GM23338 (cell line): ENCODE measurements at regions not wholly inside any gene's neighbourhood (a gene's known extent, or its start where the extent isn't known, plus 50 kb on each side); places are given as distances from the start of the nearest gene placed in this dataset.

Source experiments
- CREB1 ChIP-seq: fragments of 250-450 bp; sonication (Bioruptor Pico); IDR thresholded peaks from 2 replicates; pipeline ENCODE4 v1.5.0; 2020; ENCODE audit warnings: low read depth, mild to moderate bottlenecking, moderate library complexity
- CTCF ChIP-seq, 2 experiments: fragments of 200-600 bp in 1 of 2; sonication (generic) in 1 of 2; conservative IDR thresholded peaks; 2 replicates each; pipeline versions ENCODE4 v1.5.1 to v1.6.1; 2016 to 2017; ENCODE audit warnings: antibody characterized with exemption in 2 of 2, low read depth in 2 of 2, mild to moderate bottlenecking in 2 of 2, moderate library complexity in 1 of 2
- EZH2 ChIP-seq: fragments of 200-600 bp; sonication (generic); IDR thresholded peaks from one replicate; pipeline ENCODE4 v1.8.0; 2017; ENCODE audit warnings: antibody characterized with exemption, mild to moderate bottlenecking, low read depth; ENCODE audit not compliant: unreplicated experiment
- EZH2phosphoT487 ChIP-seq: fragments of 200-600 bp; sonication (generic); IDR thresholded peaks from one replicate; pipeline ENCODE4 v1.8.1; 2018; ENCODE audit warnings: antibody characterized with exemption; ENCODE audit not compliant: unreplicated experiment
- POLR2AphosphoS5 ChIP-seq: IDR thresholded peaks from 2 replicates; pipeline ENCODE4 v1.6.1; 2016; ENCODE audit warnings: antibody characterized with exemption, low read depth
- REST ChIP-seq: IDR thresholded peaks from one replicate; pipeline ENCODE4 v1.6.1; 2018; ENCODE audit warnings: antibody characterized with exemption; ENCODE audit not compliant: unreplicated experiment
- STAT1 ChIP-seq: IDR thresholded peaks from one replicate; pipeline ENCODE4 v1.6.1; 2016; ENCODE audit warnings: antibody characterized with exemption; ENCODE audit not compliant: unreplicated experiment
- ZNF462 ChIP-seq: fragments of 250-450 bp; sonication (Bioruptor Pico); IDR thresholded peaks from 2 replicates; pipeline ENCODE4 v1.5.0; 2020; ENCODE audit warnings: mild to moderate bottlenecking, moderate library complexity

- TF ChIP-seq CTCF (conservative IDR thresholded peaks at IDR 0.05; ENCODE audit: low read depth in 2 of 2) (no peak), REST (no peak), EZH2phosphoT487 (no peak), POLR2AphosphoS5 (no peak), ZNF462 (CRISPR knock-in tag) (no peak), EZH2 (no peak), STAT1 (no peak), CREB1 (no peak)
These were observed 314.0 kb upstream of the KCNJ16 start for GRCh38 chr17:69761011-69761410.
